Epithelial cell of esophagus (primary cell): ENCODE measurements at regions not wholly inside any gene's neighbourhood (a gene's known extent, or its start where the extent isn't known, plus 50 kb on each side); places are given as distances from the start of the nearest gene placed in this dataset.
"Not testable (repeated sequence)": the region's sequence is repeated elsewhere in the genome, so short reads cannot be mapped to it uniquely, and the experiment has no call there.

Source experiments
- DNase-seq: peaks from one replicate; pipeline ENCODE4 v3.0.0; 2010; ENCODE audit warnings: low read depth
- H3K4me3 ChIP-seq: 2 replicates; pipeline ENCODE4 v1.5.1; 2011; ENCODE audit warnings: mild to moderate bottlenecking, low read length, control low read depth
- TF ChIP-seq, protein P1 (sequence below): IDR thresholded peaks from 2 replicates; pipeline ENCODE4 v1.5.1; 2011; ENCODE audit warnings: low read depth, mild to moderate bottlenecking, low read length, control low read depth, inconsistent platforms; ENCODE audit not compliant: insufficient read depth; ENCODE audit errors: missing control alignments

DNA sequence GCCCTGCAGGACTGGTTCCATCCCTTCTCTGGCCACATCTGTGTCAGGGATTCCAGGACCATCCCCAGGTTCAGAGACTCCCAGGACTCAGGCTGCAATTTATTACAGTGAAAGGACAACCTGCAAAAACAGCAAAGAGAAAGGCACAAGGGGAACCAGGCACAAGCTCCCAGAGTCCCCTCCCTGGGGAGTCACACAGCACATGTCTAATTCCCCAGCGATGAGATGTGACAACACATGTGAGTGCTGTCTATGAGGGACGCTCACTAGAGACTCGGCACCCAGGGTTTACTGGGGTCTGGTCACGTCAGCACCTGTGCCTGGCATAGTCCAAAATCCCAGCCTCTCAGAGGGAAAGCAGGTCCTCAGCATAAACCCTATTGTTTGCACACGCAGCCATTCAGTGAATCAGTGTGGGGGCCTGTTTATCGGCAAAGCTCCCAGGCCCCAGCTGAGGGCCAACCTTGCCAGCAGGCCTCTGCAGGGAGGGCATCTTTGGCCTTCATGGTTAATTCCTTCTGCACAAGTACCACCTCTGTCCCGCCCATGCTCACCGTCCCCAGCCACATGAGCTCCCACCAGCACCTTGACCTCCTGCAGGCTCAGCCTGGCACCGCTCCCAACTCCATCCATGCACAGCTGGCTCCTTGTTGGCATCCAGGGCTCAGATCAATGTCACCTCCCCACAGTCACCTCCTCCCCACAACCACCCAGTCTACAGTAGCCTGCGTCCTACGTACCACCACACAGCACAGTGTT is 198.9 kb upstream of the SFSWAP start:
- TF ChIP-seq, protein P1, sequence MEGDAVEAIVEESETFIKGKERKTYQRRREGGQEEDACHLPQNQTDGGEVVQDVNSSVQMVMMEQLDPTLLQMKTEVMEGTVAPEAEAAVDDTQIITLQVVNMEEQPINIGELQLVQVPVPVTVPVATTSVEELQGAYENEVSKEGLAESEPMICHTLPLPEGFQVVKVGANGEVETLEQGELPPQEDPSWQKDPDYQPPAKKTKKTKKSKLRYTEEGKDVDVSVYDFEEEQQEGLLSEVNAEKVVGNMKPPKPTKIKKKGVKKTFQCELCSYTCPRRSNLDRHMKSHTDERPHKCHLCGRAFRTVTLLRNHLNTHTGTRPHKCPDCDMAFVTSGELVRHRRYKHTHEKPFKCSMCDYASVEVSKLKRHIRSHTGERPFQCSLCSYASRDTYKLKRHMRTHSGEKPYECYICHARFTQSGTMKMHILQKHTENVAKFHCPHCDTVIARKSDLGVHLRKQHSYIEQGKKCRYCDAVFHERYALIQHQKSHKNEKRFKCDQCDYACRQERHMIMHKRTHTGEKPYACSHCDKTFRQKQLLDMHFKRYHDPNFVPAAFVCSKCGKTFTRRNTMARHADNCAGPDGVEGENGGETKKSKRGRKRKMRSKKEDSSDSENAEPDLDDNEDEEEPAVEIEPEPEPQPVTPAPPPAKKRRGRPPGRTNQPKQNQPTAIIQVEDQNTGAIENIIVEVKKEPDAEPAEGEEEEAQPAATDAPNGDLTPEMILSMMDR: no peak
- no peak for DNase-seq
- H3K4me3 ChIP-seq: no peak overlapping the region

GRCh38 chr12:131513606-131514005 is 197.3 kb upstream of the SFSWAP start:
- no peak for DNase-seq
- TF ChIP-seq, protein P1: no peak
- H3K4me3 ChIP-seq: no peak overlapping the region

- DNase-seq, H3K4me3 ChIP-seq: not testable (repeated sequence)
Measured at GRCh38 chr12:131520553-131520952, 190.3 kb upstream of the SFSWAP start.

- DNase-seq: no peak
- no peak overlapping the region for H3K4me3 ChIP-seq
- TF ChIP-seq, protein P1: no peak
Measured at GRCh38 chr12:131521326-131521725, 189.6 kb upstream of the SFSWAP start.

DNA sequence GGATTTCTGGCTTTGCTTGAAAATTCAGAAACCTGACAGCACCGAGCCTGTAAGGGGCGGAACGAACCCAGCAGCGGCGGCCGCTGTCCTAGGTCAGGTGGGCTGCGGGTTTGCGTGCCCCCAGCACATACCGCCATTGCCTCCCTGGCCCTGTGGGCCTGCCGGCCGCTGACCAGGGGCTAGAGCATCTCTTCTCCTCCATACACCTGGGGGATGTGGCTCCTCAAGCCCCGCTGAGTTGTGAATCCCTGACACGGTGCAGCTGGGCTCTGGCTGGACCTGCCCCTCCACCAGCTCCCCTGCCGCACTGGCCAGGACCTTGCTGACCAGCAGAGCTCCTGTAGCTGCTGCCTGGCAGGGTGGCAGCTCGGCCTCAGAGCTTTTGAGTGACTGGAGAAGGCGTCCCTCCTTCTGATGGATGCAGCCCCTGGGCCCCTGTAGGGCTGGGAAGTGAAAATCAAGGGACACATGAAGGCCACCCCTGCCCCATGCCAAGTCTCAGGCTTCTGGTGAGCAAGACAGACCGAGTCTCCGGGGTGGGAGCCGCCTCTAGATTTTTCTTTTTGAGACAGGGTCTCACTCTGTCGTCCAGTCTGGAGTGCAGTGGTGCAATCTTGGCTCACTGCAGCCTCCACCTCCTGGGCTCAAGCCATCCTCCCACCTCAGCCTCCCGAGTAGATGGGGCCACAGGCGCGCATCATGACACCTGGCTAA is 184.9 kb upstream of the SFSWAP start:
- DNase-seq: no peak
- TF ChIP-seq, protein P1: no peak
- H3K4me3 ChIP-seq: no peak overlapping the region

- TF ChIP-seq, protein P1: no peak
- no peak for DNase-seq
- H3K4me3 ChIP-seq: no peak overlapping the region
Measured at GRCh38 chr12:131527092-131527491, 183.8 kb upstream of the SFSWAP start.

- no peak for DNase-seq
- no peak overlapping the region for H3K4me3 ChIP-seq
- TF ChIP-seq, protein P1: no peak
Measured at GRCh38 chr12:131527736-131528135, 183.2 kb upstream of the SFSWAP start.
